ENCODE measurements at regions not wholly inside any gene's neighbourhood (a gene's known extent, or its start where the extent isn't known, plus 50 kb on each side); places are given as distances from the start of the nearest gene placed in this dataset.
"Not testable (repeated sequence)": the region's sequence is repeated elsewhere in the genome, so short reads cannot be mapped to it uniquely, and the experiment has no call there.

DNA sequence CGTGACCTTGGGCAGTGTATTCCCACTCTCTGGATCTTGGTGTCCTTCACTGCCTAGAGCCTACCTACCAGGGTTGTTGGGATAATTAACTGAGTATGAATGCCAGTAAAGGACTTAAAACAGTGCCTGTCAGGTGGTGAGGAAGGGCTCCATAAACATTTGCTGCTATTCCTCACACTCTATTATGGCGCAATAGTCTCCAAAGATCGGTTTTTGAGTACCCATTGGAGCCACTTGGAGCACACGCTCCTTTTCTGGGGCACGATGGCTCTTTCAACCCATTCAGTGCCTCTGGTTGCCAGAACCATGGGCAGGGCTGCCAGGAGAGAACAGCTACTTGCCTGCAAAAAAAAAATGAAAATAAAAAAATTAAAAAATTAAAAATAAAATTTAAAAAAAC lies 296.6 kb upstream of the PPARGC1A start:
- no peak for TF ChIP-seq EZH2phosphoT487 (IDR thresholded peaks at IDR 0.05; ENCODE audit: borderline replicate concordance)
- Histone ChIP-seq H3K4me1 (ENCODE audit: insufficient read depth, low read length, poor library complexity, severe bottlenecking) (no peaks in the 10 kb centered on the region), H3K9ac (ENCODE audit: low read depth, low read length, poor library complexity, severe bottlenecking) (no peak overlapping the region)

DNA sequence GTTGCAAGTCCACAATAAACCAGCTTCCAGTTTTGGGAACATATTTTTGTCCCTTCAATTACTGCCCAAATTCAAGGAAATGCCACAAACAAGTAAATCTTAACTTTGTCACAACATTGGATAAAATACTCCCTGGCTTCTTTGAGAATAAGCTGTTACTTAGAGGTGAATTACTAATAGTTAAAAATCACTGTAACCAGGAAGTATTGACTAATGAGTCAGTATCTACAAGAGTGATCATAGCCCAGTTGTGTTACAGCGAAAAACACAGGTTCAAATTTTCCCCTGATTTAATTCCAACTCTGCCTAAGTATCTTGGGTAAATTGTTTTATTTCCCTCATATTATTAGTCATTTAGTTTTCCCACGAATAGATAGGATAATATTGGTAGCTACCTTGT lies 291.2 kb upstream of the PPARGC1A start:
- H4K20me1 ChIP-seq (ENCODE audit: insufficient read depth, low read length, poor library complexity, severe bottlenecking) = no peaks in the 10 kb centered on the region

More for the DNA sequence above, 296.6 kb upstream of the PPARGC1A start:
- H4K20me1 ChIP-seq (ENCODE audit: insufficient read depth, low read length, poor library complexity, severe bottlenecking) = no peaks in the 10 kb centered on the region
- no peaks in the 10 kb centered on the region for H3F3A ChIP-seq (ENCODE audit: low read depth)
- no peak overlapping the region for H3K4me2 ChIP-seq (ENCODE audit: low read depth, low read length, poor library complexity, severe bottlenecking)
- no peaks in the 10 kb centered on the region for H3K36me3 ChIP-seq (ENCODE audit: insufficient read depth, low read length)
- H3K4me3 ChIP-seq (ENCODE audit: low read length, poor library complexity, severe bottlenecking) = no peak overlapping the region
- no peaks in the 10 kb centered on the region for H3K9me2 ChIP-seq (replicated peaks; ENCODE audit: low read depth, low read length)
- no peak overlapping the region for H2AFZ ChIP-seq (ENCODE audit: low read length)
- H3K79me2 ChIP-seq (ENCODE audit: insufficient read depth, low read length) = no peaks in the 10 kb centered on the region
- H3K27me3 ChIP-seq (ENCODE audit: insufficient read depth, low read length, poor library complexity, severe bottlenecking) = no peaks in the 10 kb centered on the region
- no peaks in the 10 kb centered on the region for H3K9me3 ChIP-seq (ENCODE audit: insufficient read depth, low read depth, low read length)

DNA sequence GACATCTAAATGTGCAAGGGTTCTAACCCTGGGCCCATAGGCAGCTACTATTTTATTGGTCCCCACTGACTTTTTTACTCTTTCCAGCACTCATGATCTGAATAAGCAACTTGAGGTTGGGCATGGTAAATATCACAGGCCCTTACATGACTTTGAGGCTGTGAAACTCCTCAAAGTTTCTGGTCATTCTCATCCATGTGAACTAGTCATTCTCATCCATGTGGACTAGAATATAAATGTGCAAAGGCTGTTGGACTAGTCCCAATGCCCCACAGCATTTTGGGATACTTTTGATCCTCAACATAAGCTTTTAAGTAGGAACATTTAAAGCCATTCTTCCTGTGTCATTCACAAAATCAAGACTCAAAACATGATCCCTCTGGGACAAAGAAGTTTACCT lies 290.7 kb upstream of the PPARGC1A start:
- Histone ChIP-seq H3K36me3 (ENCODE audit: insufficient read depth, low read length) (no peaks in the 10 kb centered on the region), H3K9me2 (replicated peaks; ENCODE audit: low read depth, low read length) (no peaks in the 10 kb centered on the region), H3F3A (ENCODE audit: low read depth) (no peaks in the 10 kb centered on the region), H2AFZ (ENCODE audit: low read length) (no peak overlapping the region), H3K9me3 (ENCODE audit: insufficient read depth, low read depth, low read length) (0 out of 2 replicates have a peak, but pooled peaks cover 3% of the 10 kb centered on the region), H3K9ac (ENCODE audit: low read depth, low read length, poor library complexity, severe bottlenecking) (no peak overlapping the region), H3K4me2 (ENCODE audit: low read depth, low read length, poor library complexity, severe bottlenecking) (no peak overlapping the region), H3K4me1 (ENCODE audit: insufficient read depth, low read length, poor library complexity, severe bottlenecking) (no peaks in the 10 kb centered on the region), H3K79me2 (ENCODE audit: insufficient read depth, low read length) (no peaks in the 10 kb centered on the region), H4K20me1 (ENCODE audit: insufficient read depth, low read length, poor library complexity, severe bottlenecking) (no peaks in the 10 kb centered on the region), H3K27me3 (ENCODE audit: insufficient read depth, low read length, poor library complexity, severe bottlenecking) (no peaks in the 10 kb centered on the region), H3K4me3 (ENCODE audit: low read length, poor library complexity, severe bottlenecking) (no peak overlapping the region)
- TF ChIP-seq EZH2phosphoT487 (IDR thresholded peaks at IDR 0.05; ENCODE audit: borderline replicate concordance) = no peak

More for the DNA sequence above, 291.2 kb upstream of the PPARGC1A start:
- Histone ChIP-seq H3K36me3 (ENCODE audit: insufficient read depth, low read length) (no peaks in the 10 kb centered on the region), H3K9me2 (replicated peaks; ENCODE audit: low read depth, low read length) (no peaks in the 10 kb centered on the region), H3K27me3 (ENCODE audit: insufficient read depth, low read length, poor library complexity, severe bottlenecking) (no peaks in the 10 kb centered on the region), H2AFZ (ENCODE audit: low read length) (no peak overlapping the region), H3K4me3 (ENCODE audit: low read length, poor library complexity, severe bottlenecking) (no peak overlapping the region), H3K79me2 (ENCODE audit: insufficient read depth, low read length) (no peaks in the 10 kb centered on the region), H3K4me2 (ENCODE audit: low read depth, low read length, poor library complexity, severe bottlenecking) (no peak overlapping the region), H3K4me1 (ENCODE audit: insufficient read depth, low read length, poor library complexity, severe bottlenecking) (no peaks in the 10 kb centered on the region), H3K9ac (ENCODE audit: low read depth, low read length, poor library complexity, severe bottlenecking) (no peak overlapping the region), H3F3A (ENCODE audit: low read depth) (no peaks in the 10 kb centered on the region), H3K9me3 (ENCODE audit: insufficient read depth, low read depth, low read length) (0 out of 2 replicates have a peak, but pooled peaks cover 3% of the 10 kb centered on the region)
- TF ChIP-seq, protein P1, sequence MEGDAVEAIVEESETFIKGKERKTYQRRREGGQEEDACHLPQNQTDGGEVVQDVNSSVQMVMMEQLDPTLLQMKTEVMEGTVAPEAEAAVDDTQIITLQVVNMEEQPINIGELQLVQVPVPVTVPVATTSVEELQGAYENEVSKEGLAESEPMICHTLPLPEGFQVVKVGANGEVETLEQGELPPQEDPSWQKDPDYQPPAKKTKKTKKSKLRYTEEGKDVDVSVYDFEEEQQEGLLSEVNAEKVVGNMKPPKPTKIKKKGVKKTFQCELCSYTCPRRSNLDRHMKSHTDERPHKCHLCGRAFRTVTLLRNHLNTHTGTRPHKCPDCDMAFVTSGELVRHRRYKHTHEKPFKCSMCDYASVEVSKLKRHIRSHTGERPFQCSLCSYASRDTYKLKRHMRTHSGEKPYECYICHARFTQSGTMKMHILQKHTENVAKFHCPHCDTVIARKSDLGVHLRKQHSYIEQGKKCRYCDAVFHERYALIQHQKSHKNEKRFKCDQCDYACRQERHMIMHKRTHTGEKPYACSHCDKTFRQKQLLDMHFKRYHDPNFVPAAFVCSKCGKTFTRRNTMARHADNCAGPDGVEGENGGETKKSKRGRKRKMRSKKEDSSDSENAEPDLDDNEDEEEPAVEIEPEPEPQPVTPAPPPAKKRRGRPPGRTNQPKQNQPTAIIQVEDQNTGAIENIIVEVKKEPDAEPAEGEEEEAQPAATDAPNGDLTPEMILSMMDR (conservative IDR thresholded peaks at IDR 0.05; ENCODE audit: low read length) = no peak
- no peak for TF ChIP-seq EZH2phosphoT487 (IDR thresholded peaks at IDR 0.05; ENCODE audit: borderline replicate concordance)

DNA sequence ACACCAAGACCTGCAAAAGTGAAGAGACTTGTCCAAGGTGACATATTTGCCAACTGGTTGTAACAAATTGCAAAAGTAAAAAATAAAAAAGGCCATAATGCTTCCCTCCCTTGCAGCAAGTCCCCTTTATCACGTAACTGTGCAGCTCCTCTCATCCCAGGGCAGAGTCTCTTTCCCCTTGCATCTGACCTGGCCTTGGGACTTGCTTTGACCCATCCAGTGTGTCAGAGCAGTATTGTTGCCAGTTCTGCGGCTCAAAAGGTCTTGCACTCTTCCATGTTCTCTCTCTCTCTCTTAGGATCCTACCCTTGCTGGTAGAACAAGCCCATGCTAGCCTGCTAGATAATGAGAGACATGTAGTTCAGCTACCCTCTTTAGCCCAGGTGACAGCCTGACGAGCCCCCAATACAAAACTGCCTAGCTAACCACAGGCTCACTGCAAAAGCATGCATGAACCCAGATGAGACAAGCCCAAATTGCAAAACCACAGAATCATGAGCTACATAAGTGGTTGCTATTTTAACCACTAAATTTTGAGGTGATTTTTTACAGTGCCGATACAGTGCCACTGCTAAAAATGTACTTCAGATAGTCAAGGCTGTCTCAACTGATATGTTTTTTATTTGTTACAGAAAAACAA lies 289.5 kb upstream of the PPARGC1A start:
- Histone ChIP-seq H3K4me1 (ENCODE audit: insufficient read depth, low read length, poor library complexity, severe bottlenecking) (no peaks in the 10 kb centered on the region), H3K4me2 (ENCODE audit: low read depth, low read length, poor library complexity, severe bottlenecking) (no peak overlapping the region), H3K9ac (ENCODE audit: low read depth, low read length, poor library complexity, severe bottlenecking) (no peak overlapping the region), H4K20me1 (ENCODE audit: insufficient read depth, low read length, poor library complexity, severe bottlenecking) (no peaks in the 10 kb centered on the region), H3K4me3 (ENCODE audit: low read length, poor library complexity, severe bottlenecking) (no peak overlapping the region), H3K9me3 (ENCODE audit: insufficient read depth, low read depth, low read length) (0 out of 2 replicates have a peak, but pooled peaks cover 3% of the 10 kb centered on the region), H3K9me2 (replicated peaks; ENCODE audit: low read depth, low read length) (no peaks in the 10 kb centered on the region), H3K36me3 (ENCODE audit: insufficient read depth, low read length) (no peaks in the 10 kb centered on the region), H3K79me2 (ENCODE audit: insufficient read depth, low read length) (no peaks in the 10 kb centered on the region), H2AFZ (ENCODE audit: low read length) (no peak overlapping the region), H3K27me3 (ENCODE audit: insufficient read depth, low read length, poor library complexity, severe bottlenecking) (no peaks in the 10 kb centered on the region), H3F3A (ENCODE audit: low read depth) (no peaks in the 10 kb centered on the region)
- TF ChIP-seq, protein P1 (conservative IDR thresholded peaks at IDR 0.05; ENCODE audit: low read length) = no peak
- TF ChIP-seq EZH2phosphoT487 (IDR thresholded peaks at IDR 0.05; ENCODE audit: borderline replicate concordance) = no peak

DNA sequence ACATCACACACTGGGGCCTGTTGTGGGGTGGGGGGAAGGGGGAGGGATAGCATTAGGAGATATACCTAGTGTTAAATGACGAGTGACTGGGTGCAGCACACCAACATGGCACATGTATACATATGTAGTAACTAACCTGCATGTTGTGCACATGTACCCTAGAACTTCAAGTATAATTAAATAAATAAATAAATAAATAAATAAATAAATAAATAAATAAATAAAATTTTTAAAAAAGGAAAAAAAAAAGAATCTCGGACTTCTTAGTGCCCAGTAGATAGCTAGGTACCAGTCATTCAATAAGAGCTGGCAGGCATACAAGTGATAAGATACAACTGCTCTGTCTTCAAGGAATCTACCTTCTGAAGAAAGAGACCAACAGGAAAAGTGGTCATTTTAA lies 287.6 kb upstream of the PPARGC1A start:
- not testable (repeated sequence) for H3F3A ChIP-seq (ENCODE audit: low read depth); H3K27me3 ChIP-seq (ENCODE audit: insufficient read depth, low read length, poor library complexity, severe bottlenecking); H3K9me3 ChIP-seq (ENCODE audit: insufficient read depth, low read depth, low read length); H3K4me2 ChIP-seq (ENCODE audit: low read depth, low read length, poor library complexity, severe bottlenecking); H3K36me3 ChIP-seq (ENCODE audit: insufficient read depth, low read length); H2AFZ ChIP-seq (ENCODE audit: low read length); H4K20me1 ChIP-seq (ENCODE audit: insufficient read depth, low read length, poor library complexity, severe bottlenecking); H3K4me3 ChIP-seq (ENCODE audit: low read length, poor library complexity, severe bottlenecking); H3K9ac ChIP-seq (ENCODE audit: low read depth, low read length, poor library complexity, severe bottlenecking); H3K4me1 ChIP-seq (ENCODE audit: insufficient read depth, low read length, poor library complexity, severe bottlenecking); H3K79me2 ChIP-seq (ENCODE audit: insufficient read depth, low read length); H3K9me2 ChIP-seq (replicated peaks; ENCODE audit: low read depth, low read length)
